ENCODE measurements at regions not wholly inside any gene's neighbourhood (a gene's known extent, or its start where the extent isn't known, plus 50 kb on each side); places are given as distances from the start of the nearest gene placed in this dataset.

DNA sequence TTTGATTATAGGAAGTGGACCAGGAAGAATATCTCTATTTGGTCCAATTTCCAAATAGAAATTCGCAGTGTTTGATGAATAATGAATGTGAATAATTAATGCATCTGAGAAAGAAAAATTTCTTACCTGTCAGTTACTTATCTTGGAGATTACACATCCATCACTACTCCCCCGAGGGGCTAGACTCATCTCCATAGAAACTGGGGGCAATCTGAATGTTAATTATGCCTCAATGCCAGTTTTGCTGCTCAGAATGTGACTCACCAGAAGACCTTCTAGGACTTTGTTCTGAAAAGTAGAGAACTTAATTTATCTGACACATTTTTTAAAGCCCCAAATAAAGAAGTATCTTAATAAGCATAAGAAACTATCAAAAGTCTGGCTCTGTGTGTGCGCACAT, 233.4 kb upstream of the NR4A3 start:
- DNase-seq (ENCODE audit: low spot score), result no peak

DNA sequence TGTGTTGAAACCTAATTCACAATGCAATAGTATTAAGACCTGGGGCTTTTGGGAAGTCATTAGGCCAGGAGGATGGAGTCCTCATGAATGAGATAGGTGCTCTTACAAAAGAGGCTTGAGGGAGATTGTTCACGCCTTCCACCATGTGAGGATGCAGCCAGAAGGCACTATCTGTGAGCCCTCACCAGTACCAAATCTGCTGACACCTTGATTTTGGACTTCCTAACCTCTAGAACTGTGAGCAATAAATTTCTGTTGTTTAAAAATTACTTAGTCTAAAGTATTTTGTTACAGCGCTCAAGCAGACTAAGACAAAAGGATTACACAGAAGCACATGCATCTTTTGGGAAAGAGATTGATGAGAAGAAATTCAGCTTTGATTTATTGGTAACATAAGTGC, 232.9 kb upstream of the NR4A3 start:
- no peak for DNase-seq (ENCODE audit: low spot score)

DNA sequence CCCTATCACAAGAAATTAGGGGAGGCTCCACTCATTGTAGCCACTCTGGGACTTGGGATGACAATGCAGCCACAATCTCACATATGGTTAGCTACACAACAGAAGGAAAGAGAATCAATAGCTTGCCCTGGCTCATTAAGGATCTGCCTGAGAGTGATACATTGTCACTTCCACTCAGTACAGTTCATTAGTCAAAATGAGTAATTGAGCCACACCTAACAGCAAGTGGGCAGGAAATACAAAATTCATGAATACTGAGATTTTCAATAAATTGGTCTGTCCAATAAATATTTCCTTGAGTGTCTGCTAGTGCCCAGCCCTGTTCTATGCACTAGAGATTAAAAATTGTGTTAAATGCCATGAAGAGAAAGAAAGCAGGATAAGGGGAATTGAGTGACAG, 231.3 kb upstream of the NR4A3 start:
- DNase-seq (ENCODE audit: low spot score), result no peak

DNA sequence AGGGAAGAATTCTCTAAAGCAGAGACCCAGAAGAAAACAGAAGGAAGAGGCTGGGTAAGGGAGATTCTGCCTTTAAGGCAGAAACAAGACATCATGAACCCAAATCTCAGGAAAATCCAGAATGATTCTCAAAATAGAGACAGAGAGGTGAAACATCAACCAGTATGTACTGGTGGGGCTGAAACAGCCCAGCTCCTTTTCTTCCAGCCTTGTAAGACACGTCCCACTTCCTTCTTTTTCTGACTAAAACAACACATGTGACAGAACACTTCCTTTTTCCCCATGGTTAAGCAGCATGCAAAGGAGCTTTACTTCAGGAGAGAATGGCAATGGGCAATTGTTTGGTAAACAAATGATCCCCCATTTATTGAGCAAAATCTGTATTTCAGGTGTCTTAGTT, 230.8 kb upstream of the NR4A3 start:
- no peak for DNase-seq (ENCODE audit: low spot score)

DNA sequence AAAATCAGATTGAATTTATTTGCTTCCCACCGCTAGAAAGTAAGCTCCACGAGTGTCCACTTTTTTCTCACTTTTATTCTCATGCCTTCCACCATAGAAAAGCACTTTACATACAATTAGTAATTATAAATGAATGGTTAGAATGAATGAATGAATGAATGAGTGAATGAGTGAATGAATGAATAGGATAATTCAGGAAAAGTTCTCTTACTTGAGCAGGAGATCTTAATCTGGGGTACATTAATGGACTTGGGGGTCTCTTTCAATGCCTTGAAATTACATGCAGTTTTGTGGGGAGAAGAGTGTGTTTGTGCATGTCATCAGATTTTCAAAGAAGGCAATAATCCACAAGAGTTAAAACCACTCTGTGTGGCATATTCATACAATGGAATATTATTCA, 229.9 kb upstream of the NR4A3 start:
- DNase-seq (ENCODE audit: low spot score), result no peak

DNA sequence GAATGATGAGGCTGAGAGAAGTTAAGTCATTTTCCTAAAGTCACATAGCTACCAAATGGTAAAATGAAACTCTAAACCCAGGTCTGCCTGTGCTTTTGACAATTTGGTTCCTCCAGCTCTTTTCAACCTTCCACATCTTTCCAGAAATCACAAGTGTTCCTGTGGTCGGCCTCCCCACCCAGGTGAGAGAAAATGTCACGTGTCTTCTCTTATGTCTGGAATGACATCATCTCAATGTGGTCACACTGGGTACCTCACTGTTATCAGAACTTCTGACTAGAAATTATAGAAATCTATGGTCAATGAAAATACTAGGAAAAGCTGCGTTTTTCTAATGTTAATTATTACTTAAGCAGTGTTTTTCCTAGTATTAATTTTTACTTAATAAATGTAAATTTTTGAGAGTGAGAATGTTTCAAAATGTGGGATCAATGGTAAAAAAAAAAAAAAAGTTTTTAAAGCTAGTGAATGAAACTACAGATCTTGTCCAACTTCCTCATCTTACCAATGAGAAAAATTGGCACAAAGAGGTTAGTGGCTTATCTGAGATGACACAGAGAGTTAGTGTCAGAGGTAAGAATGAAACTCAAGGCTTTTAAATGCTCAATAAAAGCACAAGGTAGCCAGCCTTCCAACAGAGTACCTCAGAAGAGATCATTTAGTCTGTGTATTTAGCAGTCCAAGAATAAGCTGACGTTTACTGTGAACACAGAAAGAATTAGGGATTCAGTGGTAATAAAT, 228.7 kb upstream of the NR4A3 start:
- no peak for DNase-seq (ENCODE audit: low spot score)

DNA sequence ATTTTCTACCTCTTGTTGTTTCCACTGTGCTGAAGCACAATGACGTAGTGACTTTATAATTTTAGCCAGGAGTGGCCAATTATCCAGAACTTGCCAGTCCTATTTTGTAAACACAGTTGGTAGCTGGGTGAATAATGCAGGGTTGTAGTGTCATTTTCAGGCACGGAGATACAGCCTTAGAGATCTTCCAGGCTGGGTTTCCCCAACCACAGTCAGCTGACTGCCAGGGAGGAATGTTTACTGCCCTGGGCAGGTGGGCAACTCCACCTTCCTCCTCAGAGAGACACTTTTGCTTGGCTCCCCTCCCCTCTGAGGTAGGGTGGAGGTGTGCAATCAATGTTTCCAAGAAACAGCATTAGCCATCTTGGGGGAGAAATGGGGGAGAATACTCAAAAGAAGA, 228.1 kb upstream of the NR4A3 start:
- DNase-seq (ENCODE audit: low spot score), result no peak

DNA sequence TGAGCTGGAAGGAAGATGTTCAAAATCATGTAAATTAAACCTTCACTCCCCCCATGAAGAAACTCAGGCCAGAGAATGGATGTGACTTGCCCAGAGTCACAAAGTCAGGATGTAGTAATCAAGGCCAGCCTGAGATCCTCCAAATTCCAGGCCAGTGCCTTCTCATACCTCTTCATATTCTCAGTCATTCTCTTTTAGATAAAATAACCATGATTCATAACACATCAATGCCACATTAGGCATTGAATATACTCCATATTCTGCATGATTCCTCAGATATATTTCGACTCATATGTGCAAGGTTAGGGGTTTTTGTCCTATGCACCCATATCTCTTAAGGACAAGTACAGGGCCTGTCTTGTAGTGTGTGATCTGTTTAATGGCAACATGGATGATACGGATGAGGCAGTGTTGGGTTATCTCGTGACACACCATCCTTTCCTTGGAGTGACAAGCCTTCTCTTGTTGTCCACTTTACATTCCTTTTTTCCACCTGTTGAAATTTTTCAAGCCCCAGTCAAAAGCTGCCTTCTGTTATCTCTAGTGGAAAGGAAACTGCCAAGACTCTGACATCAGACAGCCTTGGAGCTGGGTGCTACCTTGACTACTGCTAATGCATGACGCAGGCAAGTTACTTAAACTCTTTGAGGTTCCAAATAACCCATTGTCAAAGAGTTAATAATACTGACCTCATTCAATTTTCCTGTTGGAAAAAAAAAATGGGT, 227.5 kb upstream of the NR4A3 start:
- no peak for DNase-seq (ENCODE audit: low spot score)

DNA sequence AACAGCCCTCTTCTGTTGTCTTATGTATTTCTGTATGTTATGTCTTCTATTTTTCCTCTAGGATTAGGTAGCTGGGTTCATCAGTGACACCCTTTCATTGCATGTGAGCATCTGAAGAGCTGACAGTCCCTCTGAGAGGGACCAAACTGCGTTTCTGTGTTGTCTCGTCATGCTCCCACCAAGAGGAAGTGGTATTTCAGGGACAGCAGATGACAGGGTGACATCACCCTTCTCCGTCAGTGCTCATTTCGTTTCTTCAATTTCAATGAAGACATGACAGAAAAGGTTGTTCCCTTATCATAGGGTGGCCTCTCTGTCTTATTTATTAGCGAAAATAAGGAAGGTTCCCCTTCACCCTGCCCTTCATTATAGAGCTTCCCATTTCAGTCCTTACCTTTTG, 225.9 kb upstream of the NR4A3 start:
- DNase-seq (ENCODE audit: low spot score), result no peak

DNA sequence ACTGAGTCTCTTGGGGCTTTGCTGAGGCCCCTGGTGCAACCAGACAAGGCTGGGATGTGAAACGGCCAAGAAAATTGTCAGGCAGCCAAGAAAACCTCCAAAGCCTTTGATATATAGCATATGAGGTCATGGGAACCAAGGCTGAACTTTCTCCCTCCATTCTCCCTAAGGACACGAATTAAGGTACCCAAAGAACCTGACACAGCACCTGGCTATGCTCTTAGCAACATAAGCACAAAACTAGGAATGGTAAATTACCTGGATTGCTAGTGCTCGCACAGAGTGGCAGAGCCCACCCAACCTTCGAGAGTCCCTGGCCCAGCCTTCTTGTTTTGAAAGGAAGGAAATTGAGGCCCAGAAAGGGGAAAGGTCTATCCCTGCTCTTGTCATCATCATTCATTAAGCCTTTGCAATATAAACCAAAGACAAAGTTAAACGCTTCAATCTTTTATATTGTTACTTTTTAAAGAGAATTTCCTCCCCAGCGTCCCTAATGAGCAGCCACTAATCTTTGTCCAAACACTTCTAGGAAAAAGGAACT, 220.0 kb upstream of the NR4A3 start:
- DNase-seq (ENCODE audit: low spot score), result no peak

DNA sequence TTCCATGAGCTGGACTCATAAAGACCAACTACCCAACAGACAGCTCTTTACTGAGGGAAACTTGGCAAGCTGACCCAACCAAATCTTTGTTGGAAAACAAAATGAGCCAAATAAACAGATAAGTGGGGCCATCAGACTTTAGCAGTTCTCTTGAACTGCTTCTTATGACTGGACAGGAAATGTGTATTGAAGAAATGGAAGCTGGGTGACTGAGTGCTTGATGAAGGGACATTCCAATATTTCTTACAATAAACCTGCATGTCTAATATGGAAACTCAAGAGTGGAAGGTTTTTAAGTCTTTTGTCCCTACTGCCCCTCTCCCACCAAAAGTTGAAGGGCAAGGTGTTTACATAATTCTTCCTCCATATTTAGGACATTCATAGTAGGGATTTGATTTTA, 218.8 kb upstream of the NR4A3 start:
- no peak for DNase-seq (ENCODE audit: low spot score)

DNA sequence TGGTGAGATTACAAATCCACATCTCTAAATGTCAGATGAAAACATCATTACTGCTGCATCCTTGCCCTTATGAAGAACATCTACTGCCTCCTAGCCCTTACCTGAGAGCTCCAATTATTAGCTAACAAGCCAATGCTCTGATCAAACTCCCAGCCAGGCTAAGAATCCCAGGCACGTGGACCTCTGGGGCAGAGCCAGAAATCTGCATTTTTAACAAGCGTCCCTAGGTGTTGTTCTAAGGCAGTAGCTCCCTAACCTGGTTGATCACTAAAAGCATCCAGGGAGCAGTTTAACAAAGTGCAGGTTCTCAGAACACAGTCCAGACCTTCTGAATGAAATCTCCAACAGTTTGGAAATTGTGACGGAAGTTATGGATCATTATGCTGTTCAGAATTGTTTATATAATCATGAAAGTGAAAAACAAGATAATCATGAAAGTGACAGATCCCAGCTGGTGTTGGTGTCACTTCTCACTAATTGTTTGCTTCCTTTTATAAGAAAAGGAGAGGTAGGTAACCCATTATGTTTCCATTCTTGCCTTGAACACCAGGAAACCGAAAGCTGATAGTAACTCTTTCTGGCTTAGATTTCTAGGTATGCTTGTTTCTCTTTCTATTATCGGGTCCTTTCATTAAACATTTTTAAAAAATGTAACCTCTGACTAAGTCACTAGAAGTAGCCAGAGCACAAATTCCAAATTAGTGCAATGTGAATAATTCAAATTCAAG, 216.5 kb upstream of the NR4A3 start:
- no peak for DNase-seq (ENCODE audit: low spot score)

DNA sequence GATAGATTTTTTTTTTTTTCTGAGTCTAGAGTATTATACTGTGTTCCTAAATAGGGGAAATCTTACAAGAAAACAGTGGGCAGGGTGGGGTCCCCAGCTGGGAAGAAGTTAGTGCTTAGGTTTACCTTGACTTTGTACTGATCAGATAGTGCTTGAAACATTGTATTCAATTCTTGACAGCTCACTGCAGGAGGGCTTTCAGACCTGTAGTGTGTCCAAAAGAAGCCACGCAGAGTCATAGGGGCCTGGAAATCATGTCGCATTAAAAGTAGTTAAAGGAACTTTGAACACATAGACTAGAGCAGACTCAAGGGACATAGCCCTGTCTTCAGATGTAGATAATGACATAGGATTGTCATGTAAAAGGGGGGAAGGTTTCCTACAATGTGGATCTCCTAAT, 215.4 kb upstream of the NR4A3 start:
- no peak for DNase-seq (ENCODE audit: low spot score)

DNA sequence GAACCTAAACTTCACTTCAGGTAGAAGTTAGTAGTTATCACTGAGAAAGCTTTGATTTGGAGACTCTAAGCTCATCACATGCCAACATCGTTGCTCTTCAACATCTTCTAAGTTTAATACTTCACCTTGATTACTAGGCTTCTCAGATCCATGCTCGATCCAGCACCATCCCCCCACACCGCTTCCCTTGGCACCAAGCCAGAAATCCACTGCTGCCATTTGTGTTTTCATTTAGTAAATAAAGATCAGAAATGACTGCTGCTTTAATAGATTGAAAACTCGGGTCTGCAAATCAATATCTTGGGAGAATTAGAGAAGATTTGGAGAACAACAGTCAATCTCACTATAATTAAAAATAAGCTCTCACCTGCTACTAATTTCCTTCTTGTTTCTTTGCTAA, 214.7 kb upstream of the NR4A3 start:
- no peak for DNase-seq (ENCODE audit: low spot score)

DNA sequence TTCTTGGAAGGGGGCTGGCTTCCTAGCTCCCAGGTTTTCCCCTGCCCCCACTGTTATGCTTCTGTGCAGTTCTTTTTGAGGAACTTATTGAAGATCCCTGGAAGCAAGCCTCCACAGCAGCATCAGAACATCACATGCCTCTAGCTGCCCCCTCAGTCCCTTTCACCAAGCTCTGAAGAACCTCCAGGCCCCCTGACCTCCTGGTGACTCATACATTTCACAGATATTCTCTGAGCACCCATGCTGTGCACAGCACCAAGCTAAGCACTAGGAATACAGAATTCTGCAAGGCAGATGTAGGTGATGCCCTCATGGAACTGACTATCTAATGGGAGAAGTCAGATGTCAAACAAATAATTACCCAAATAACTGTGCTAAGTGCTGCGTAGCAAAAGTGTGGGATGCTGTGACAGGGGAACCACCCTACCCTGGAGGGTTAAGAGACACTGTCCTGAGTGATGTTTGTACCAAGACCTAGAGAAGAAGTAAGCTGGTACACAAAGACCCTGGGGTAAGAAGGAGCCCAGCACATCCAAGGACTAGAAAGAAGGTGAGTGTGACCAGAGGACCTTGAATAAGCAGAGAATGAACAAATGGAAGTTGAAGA, 213.7 kb upstream of the NR4A3 start:
- no peak for DNase-seq (ENCODE audit: low spot score)

DNA sequence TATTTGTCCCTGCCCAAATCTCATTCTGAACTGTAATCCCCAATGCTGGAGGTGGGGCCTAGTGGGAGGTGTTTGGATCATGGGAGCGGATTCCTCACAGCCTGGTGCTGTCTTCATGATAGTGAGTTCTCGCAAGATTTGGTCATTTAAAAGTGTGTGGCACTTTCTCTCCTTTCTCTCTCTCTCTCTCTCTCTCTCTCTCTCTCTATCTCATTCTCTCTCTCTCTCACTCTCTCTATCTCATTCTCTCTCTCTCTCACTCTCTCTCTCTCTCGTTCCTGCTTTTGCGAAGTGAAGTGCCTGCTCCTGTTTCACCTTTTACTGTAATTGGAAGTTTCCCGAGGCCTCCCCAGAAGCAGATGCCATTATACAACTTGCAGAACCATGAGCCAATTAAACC, 207.3 kb upstream of the NR4A3 start:
- DNase-seq (ENCODE audit: low spot score), result no peak

DNA sequence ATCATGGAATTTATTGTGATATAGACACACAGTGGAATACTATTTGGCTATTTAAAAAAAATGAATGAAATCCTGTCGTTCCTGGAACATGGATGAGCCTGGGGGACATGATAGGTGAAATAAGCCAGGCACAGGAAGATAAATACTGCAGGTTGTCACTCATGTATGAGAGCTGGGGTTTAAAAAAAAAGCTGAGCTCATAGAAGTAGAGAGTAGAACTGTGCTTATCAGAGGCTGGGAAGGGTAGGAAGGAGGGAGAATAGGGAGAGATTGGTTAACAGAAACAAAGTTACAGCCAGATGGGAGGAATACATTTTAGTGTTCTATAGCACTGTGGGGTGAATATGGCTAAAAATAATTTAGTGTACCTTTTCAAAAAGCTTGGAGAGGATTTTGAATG, 200.6 kb upstream of the NR4A3 start:
- DNase-seq (ENCODE audit: low spot score), result no peak

DNA sequence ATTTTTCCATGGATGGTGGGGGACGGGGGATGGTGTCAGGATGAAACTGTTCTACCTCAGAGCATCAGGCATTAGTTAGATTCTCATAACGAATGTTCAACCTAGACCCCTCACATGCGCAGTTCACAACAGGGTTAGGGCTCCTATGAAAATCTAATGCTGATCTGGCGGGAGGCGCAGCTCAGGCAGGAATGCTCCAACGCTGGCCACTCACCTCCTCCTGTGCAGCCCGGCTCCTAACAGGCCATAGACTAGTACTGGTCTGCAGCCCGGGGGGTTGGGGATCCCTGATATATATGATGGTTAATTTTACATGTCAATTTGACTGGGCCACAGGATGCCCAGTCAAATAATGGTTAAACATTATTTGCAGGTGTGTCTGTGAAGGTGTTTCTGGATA, 199.0 kb upstream of the NR4A3 start:
- DNase-seq (ENCODE audit: low spot score), result no peak

DNA sequence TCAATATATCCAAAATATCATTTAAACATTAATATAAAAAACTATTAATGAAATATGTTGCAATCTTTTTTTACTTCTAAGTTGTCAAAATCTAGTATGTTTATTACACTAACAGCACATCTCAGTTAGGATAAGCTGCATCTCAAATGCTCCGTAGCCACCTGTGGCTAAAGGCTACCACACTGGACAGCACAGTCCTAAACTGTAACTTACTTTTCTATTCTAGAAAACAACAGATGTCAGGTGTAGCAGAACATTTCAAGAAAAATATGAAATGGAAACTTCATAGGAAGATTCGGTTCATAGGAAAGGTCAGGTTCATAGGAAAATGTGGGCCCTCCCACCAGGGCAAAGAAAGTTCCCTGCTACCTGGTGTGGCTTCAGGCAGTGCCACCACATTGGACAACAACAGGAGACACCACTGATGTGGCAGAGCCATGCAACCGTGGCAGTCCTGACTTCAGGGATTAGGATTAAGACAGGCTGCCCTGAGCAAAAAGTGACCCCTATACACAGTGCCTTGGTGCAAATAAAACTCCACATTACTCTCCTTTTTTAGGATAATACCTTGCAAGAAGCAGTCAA, 197.8 kb upstream of the NR4A3 start:
- DNase-seq (ENCODE audit: low spot score), result no peak

DNA sequence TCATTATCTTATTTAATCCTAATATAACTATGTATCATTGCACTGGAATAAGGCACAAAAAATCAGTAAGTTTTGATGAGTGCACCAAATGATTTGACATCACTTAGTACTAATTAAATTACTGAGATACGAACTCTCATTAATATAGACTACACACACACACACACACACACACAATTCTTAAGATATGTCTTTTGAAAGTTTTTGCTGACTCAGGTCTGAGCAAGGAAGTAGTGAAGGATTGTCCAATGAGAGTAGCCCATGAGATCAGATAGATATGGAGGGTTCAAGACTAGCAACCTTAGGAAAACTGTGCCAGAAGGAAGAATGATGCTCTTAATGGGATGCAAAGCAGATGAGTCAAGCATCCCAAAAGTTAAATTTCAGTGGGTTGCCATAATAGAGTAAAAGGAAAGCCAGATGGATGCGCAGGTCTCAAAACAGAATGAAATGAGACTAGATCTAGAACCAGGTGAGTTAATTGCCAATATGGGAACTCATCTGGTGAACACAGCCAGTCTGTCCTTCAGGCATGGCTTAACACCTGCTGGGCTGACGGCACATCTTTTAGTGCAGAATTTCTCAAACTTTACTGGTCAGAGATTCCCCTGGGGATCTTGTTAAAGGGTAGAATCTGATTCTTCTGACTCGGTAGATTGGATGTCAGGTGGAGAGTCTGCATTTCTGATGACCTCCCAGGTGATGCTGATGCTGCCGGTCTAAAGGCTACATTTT, 197.0 kb upstream of the NR4A3 start:
- DNase-seq (ENCODE audit: low spot score), result no peak

DNA sequence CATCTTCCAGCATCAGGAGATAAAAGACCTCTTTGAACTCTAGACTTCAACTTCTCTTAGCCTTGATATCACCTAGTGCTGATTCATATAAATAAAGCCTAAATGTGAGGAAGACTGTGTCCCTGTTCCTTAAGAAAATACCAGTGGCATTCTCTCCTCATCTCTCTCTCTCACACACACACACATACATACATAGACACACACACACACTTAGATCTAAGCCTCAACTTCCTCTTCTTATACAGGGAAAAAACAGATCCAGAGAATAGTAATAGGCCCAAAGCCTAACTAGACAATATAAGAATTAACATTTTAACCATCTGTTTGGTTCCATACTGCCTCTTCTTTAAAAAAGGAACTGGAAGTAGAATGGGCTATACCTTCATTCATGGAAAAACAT, 195.3 kb upstream of the NR4A3 start:
- no peak for DNase-seq (ENCODE audit: low spot score)
